GM12878 (cell line): ENCODE measurements at regions not wholly inside any gene's neighbourhood (a gene's known extent, or its start where the extent isn't known, plus 50 kb on each side); places are given as distances from the start of the nearest gene placed in this dataset.

Source experiments
- ATAC-seq: fragments of 200-7000 bp; cut with Tn5 transposase; 3 replicates; pipeline ENCODE4 v1.9.1; 2020; ENCODE audit warnings: mild to moderate bottlenecking, moderate library complexity
- BruUV-seq: library from RNA; stranded (reverse); fragments of 400-500 nt; replicated peaks from 2 replicates; lab custom pipeline; 2021; lab: Mats Ljungman, UMichigan
- CTCF ChIA-PET: fragments of 300-600 bp; sonication (Branson Sonifier 250); formaldehyde crosslinking; extraction: SDS; loops from one replicate; lab custom pipeline; 2021; ENCODE audit warnings: inconsistent platforms; lab: Yijun Ruan, JAX
- POLR2A ChIA-PET: fragments of 350-600 bp; formaldehyde crosslinking; extraction: SDS; loops from one replicate; lab custom pipeline; 2021; ENCODE audit warnings: inconsistent platforms; lab: Charles Lee
- RAD21 ChIA-PET: fragments of 300-600 bp; sonication (Branson Sonifier 250); formaldehyde crosslinking; loops from one replicate; lab custom pipeline; 2023; ENCODE audit warnings: antibody characterized with exemption; ENCODE audit not compliant: unreplicated experiment; lab: Charles Lee
- SMC1A ChIA-PET: fragments of 300-600 bp; sonication (Branson Sonifier 250); formaldehyde crosslinking; loops from one replicate; lab custom pipeline; 2023; ENCODE audit not compliant: unreplicated experiment, uncharacterized antibody; lab: Charles Lee
- DNase-seq: peaks from one replicate; pipeline ENCODE4 v3.0.0-alpha.2; 2011; ENCODE audit warnings: low read depth, low spot score
- FAIRE-seq: peaks from 3 replicates; lab custom pipeline; 2011; peaks lifted over from hg19 to GRCh38; lab: Jason Lieb, UNC
- H2AFZ ChIP-seq: 2 replicates; pipeline ENCODE4 v1.6.0; 2011; ENCODE audit warnings: low read depth, low read length, control low read depth; ENCODE audit not compliant: control insufficient read depth
- H3K27ac ChIP-seq: 2 replicates; pipeline ENCODE4 v1.5.1; 2011; ENCODE audit warnings: control low read depth; ENCODE audit not compliant: control insufficient read depth, insufficient read depth
- H3K27me3 ChIP-seq, 2 experiments: replicated peaks in 1 of 2; 2 replicates each; pipeline versions ENCODE4 v1.6.0 to v1.6.1; 2011; ENCODE audit warnings: low read length in 1 of 2; ENCODE audit not compliant: control insufficient read depth in 2 of 2, insufficient read depth in 2 of 2
- H3K36me3 ChIP-seq, 2 experiments: 2 replicates each; pipeline ENCODE4 v1.5.1; 2011; ENCODE audit warnings: low read length in 1 of 2; ENCODE audit not compliant: control insufficient read depth in 2 of 2, insufficient read depth in 2 of 2
- H3K4me1 ChIP-seq: 2 replicates; pipeline ENCODE4 v1.6.1; 2011; ENCODE audit warnings: mild to moderate bottlenecking, low read length, moderate library complexity, mixed read lengths; ENCODE audit not compliant: control insufficient read depth, insufficient read depth
- H3K4me2 ChIP-seq: 2 replicates; pipeline ENCODE4 v1.6.0; 2011; ENCODE audit warnings: control low read depth; ENCODE audit not compliant: control insufficient read depth, insufficient read depth
- H3K4me3 ChIP-seq: fragments of 200-600 bp; sonication (generic); 2 replicates; pipeline ENCODE4 v1.5.1; 2016
- H3K79me2 ChIP-seq: 2 replicates; pipeline ENCODE4 v1.6.0; 2011; ENCODE audit warnings: low read length; ENCODE audit not compliant: control insufficient read depth, insufficient read depth
- H3K9ac ChIP-seq: 2 replicates; pipeline ENCODE4 v1.8.0; 2011; ENCODE audit warnings: low read length, control low read depth, mixed read lengths; ENCODE audit not compliant: control insufficient read depth, insufficient read depth
- H3K9me3 ChIP-seq: replicated peaks from 3 replicates; pipeline ENCODE4 v1.5.1; 2011; ENCODE audit warnings: mild to moderate bottlenecking, low read length; ENCODE audit not compliant: control insufficient read depth, insufficient read depth
- H4K20me1 ChIP-seq: 2 replicates; pipeline ENCODE4 v1.6.0; 2011; ENCODE audit not compliant: control insufficient read depth, insufficient read depth
- ELK1 ChIP-seq: IDR thresholded peaks from 2 replicates; pipeline ENCODE4 v1.6.1; 2012; ENCODE audit warnings: low read depth, low read length, improper control_type of control experiment
- ESRRA ChIP-seq: IDR thresholded peaks from 2 replicates; pipeline ENCODE4 v1.6.1; 2012; ENCODE audit warnings: mild to moderate bottlenecking, low read length, improper control_type of control experiment
- EZH2 ChIP-seq: IDR thresholded peaks from 2 replicates; pipeline ENCODE4 v1.6.1; 2012; ENCODE audit warnings: low read depth, mild to moderate bottlenecking, control low read depth, inconsistent platforms, low read length, borderline replicate concordance; ENCODE audit not compliant: control insufficient read depth
- IKZF2 ChIP-seq, 2 experiments: fragments of 450-650 bp; IDR thresholded peaks; 2 replicates each; pipeline ENCODE4 v1.6.1; 2017; ENCODE audit warnings: mild to moderate bottlenecking in 2 of 2, moderate library complexity in 2 of 2
- MYB ChIP-seq: fragments of 150-350 bp; IDR thresholded peaks from 2 replicates; pipeline ENCODE4 v1.6.1; 2014; ENCODE audit warnings: mild to moderate bottlenecking, low read depth, low read length, borderline replicate concordance
- RELA ChIP-seq: fragments of 450-650 bp; IDR thresholded peaks from 2 replicates; pipeline ENCODE4 v1.8.0; 2014; ENCODE audit warnings: borderline replicate concordance; ENCODE audit not compliant: partially characterized antibody
- WRNIP1 ChIP-seq: IDR thresholded peaks from 2 replicates; pipeline ENCODE4 v1.6.1; 2011; ENCODE audit warnings: low read depth, low read length, improper control_type of control experiment, borderline replicate concordance
- ZBTB33 ChIP-seq: fragments of 450-650 bp; IDR thresholded peaks from 2 replicates; pipeline ENCODE4 v1.6.1; 2017; ENCODE audit warnings: mild to moderate bottlenecking
- WGBS: methylation state at CpG from one replicate; pipeline ENCODE4 v1.1.6; 2016; ENCODE audit warnings: low lambda C conversion rate; ENCODE audit not compliant: insufficient replicate concordance, insufficient coverage; ENCODE audit errors: missing lambda C conversion rate; 5-methylcytosine and 5-hydroxymethylcytosine counted together
- in situ Hi-C: fragments of 300-500 bp; cut with MboI; formaldehyde crosslinking; loops from 9 replicates; pipeline ENCODE4 v1.14.3; 2018; ENCODE audit warnings: mixed read lengths
- intact Hi-C: fragments of 100-400 bp; cut with micrococcal nuclease; formaldehyde crosslinking; loops from one replicate; pipeline ENCODE4 v1.14.2; 2022; ENCODE audit not compliant: unreplicated experiment
- TF ChIP-seq, protein P1 (sequence below): fragments of 450-650 bp; IDR thresholded peaks from 2 replicates; pipeline ENCODE4 v1.6.1; 2018; ENCODE audit warnings: borderline replicate concordance, mild to moderate bottlenecking; ENCODE audit not compliant: partially characterized antibody
- TF ChIP-seq, protein P2 (sequence below): fragments of 450-650 bp; IDR thresholded peaks from 2 replicates; pipeline ENCODE4 v1.6.1; 2018; ENCODE audit warnings: mild to moderate bottlenecking, low read depth, moderate library complexity; ENCODE audit not compliant: partially characterized antibody

- TF ChIP-seq, protein P1, sequence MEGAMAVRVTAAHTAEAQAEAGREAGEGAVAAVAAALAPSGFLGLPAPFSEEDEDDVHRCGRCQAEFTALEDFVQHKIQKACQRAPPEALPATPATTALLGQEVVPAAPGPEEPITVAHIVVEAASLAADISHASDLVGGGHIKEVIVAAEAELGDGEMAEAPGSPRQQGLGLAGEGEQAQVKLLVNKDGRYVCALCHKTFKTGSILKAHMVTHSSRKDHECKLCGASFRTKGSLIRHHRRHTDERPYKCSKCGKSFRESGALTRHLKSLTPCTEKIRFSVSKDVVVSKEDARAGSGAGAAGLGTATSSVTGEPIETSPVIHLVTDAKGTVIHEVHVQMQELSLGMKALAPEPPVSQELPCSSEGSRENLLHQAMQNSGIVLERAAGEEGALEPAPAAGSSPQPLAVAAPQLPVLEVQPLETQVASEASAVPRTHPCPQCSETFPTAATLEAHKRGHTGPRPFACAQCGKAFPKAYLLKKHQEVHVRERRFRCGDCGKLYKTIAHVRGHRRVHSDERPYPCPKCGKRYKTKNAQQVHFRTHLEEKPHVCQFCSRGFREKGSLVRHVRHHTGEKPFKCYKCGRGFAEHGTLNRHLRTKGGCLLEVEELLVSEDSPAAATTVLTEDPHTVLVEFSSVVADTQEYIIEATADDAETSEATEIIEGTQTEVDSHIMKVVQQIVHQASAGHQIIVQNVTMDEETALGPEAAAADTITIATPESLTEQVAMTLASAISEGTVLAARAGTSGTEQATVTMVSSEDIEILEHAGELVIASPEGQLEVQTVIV, result no peak
These were observed 135.9 kb upstream of the FOXN2 start (continued) for GRCh38 chr2:48178611-48179010.

DNA sequence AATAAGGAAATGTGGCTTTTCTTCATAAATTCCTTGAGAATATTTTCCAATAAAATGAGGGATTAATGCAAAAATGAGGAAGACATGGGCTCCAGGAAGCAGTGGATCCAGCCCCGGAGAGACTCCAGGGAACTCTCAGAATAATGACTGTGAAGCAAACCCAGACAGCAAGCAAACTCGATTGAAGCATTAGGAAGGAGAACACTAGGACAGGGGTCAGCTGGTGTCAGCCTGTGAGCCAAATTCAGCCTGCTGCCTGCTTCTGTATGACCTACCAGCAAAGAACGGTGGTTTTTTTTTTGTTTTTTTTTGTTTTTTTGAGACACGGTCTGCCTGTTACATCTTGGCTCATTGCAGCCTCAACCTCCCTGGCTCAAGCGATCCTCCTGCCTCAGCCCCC lies 133.9 kb upstream of the FOXN2 start:
- Histone ChIP-seq H3K79me2 (no peaks in the 10 kb centered on the region), H3K4me3 (no peak overlapping the region), H2AFZ (no peak overlapping the region), H3K4me1 (no peaks in the 10 kb centered on the region), H3K4me2 (no peak overlapping the region), H3K27ac (no peak overlapping the region), H3K36me3 (no peaks in the 10 kb centered on the region), H3K27me3 (no peaks in the 10 kb centered on the region), H3K9ac (no peak overlapping the region), H4K20me1 (no peaks in the 10 kb centered on the region), H3K9me3 (peaks cover 2% of the 10 kb centered on the region; the same call in 1 of the 3 replicates)
- ChIA-PET POLR2A (no interaction called here), CTCF (interaction anchor here (0.6 kb wide), 1 partner anchor 108 kb away, joined by 3 read pairs; no protein-coding TSS in a partner anchor), RAD21 (interaction anchor here (0.7 kb wide), 1 partner anchor 12 kb away, joined by 3 read pairs; no protein-coding TSS in a partner anchor), SMC1A (no interaction called here)
- no peak for DNase-seq
- in situ Hi-C loops, result no loop called here
- FAIRE-seq, result no peak
- intact Hi-C loops, result no loop called here
- no TSS peak for BruUV-seq
- WGBS, result 63% methylated on average over 5 of the region's 5 CpGs
- ATAC-seq, result no peak
- TF ChIP-seq IKZF2 (IDR thresholded peaks at IDR 0.05) (no peak), ESRRA (no peak), ELK1 (no peak), EZH2 (no peak), MYB (no peak), WRNIP1 (no peak), RELA (no peak), ZBTB33 (no peak)
- TF ChIP-seq, protein P2, sequence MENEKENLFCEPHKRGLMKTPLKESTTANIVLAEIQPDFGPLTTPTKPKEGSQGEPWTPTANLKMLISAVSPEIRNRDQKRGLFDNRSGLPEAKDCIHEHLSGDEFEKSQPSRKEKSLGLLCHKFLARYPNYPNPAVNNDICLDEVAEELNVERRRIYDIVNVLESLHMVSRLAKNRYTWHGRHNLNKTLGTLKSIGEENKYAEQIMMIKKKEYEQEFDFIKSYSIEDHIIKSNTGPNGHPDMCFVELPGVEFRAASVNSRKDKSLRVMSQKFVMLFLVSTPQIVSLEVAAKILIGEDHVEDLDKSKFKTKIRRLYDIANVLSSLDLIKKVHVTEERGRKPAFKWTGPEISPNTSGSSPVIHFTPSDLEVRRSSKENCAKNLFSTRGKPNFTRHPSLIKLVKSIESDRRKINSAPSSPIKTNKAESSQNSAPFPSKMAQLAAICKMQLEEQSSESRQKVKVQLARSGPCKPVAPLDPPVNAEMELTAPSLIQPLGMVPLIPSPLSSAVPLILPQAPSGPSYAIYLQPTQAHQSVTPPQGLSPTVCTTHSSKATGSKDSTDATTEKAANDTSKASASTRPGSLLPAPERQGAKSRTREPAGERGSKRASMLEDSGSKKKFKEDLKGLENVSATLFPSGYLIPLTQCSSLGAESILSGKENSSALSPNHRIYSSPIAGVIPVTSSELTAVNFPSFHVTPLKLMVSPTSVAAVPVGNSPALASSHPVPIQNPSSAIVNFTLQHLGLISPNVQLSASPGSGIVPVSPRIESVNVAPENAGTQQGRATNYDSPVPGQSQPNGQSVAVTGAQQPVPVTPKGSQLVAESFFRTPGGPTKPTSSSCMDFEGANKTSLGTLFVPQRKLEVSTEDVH, result no peak
- TF ChIP-seq, protein P1, result no peak
